ENCODE measurements at regions not wholly inside any gene's neighbourhood (a gene's known extent, or its start where the extent isn't known, plus 50 kb on each side); places are given as distances from the start of the nearest gene placed in this dataset.

- TF ChIP-seq, protein P1, sequence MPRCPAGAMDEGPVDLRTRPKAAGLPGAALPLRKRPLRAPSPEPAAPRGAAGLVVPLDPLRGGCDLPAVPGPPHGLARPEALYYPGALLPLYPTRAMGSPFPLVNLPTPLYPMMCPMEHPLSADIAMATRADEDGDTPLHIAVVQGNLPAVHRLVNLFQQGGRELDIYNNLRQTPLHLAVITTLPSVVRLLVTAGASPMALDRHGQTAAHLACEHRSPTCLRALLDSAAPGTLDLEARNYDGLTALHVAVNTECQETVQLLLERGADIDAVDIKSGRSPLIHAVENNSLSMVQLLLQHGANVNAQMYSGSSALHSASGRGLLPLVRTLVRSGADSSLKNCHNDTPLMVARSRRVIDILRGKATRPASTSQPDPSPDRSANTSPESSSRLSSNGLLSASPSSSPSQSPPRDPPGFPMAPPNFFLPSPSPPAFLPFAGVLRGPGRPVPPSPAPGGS (IDR thresholded peaks at IDR 0.05), result no peak
- TF ChIP-seq, protein P2, sequence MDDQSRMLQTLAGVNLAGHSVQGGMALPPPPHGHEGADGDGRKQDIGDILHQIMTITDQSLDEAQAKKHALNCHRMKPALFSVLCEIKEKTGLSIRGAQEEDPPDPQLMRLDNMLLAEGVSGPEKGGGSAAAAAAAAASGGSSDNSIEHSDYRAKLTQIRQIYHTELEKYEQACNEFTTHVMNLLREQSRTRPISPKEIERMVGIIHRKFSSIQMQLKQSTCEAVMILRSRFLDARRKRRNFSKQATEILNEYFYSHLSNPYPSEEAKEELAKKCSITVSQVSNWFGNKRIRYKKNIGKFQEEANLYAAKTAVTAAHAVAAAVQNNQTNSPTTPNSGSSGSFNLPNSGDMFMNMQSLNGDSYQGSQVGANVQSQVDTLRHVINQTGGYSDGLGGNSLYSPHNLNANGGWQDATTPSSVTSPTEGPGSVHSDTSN (IDR thresholded peaks at IDR 0.05), result no peak
- TF ChIP-seq SREBF2 (IDR thresholded peaks at IDR 0.05) (no peak), POLR2AphosphoS2 (conservative IDR thresholded peaks at IDR 0.05; ENCODE audit: low read length) (no peak), PHF8 (IDR thresholded peaks at IDR 0.05; ENCODE audit: borderline replicate concordance, low read depth) (no peak), NPAS2 (CRISPR knock-in tag; IDR thresholded peaks at IDR 0.05; ENCODE audit: borderline replicate concordance) (no peak), BHLHE40 (IDR thresholded peaks at IDR 0.05; ENCODE audit: low read depth, low read length) (no peak), CTCF (IDR thresholded peaks at IDR 0.05) (no peak), JUN (IDR thresholded peaks at IDR 0.05) (no peak), HDAC2 (IDR thresholded peaks at IDR 0.05) (no peak), MAZ (IDR thresholded peaks at IDR 0.05; ENCODE audit: borderline replicate concordance, low read depth, low read length) (no peak), RAD21 (conservative IDR thresholded peaks at IDR 0.05 in 1 of 2, IDR thresholded peaks at IDR 0.05 in 1 of 2) (no peak), REST (IDR thresholded peaks at IDR 0.05) (no peak), NR3C1 (IDR thresholded peaks at IDR 0.05) (no peak)
Measured at GRCh38 chr2:4094743-4095142, 391.4 kb downstream of the DCDC2C start.
